ENCODE measurements at regions not wholly inside any gene's neighbourhood (a gene's known extent, or its start where the extent isn't known, plus 50 kb on each side); places are given as distances from the start of the nearest gene placed in this dataset.

DNA sequence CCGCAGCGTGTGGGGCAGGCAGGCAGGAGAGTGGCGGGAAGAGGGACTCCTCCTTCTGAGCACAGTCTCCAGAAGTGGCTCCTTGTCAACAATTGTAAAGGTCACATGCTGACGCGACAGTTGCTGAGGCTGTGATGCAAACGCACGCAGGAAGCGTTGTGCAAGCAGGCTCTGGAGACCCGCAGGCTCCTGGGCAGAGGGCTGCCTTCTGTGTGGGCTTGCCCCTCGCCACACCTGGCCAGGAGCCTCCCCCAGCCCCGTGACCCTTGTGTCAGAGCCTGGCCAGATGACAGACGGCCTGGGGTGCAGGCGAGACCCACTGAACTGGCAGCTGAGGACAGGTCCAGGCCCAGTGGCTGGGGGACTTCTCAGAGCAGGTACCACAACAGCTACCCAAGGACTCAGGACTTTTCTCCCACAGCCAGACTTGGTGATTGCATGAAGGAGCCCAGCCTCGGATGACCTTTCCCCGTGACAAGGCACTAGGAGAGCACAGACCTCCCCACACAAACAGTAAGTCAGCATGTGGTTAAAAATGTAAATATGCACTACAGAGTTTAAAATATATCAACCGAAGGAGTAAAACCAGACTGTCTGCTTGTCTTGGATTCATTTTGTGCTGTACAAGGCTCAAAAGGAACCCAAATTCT lies 222.1 kb upstream of the RREB1 start (continued):
- TF ChIP-seq MGA (IDR thresholded peaks at IDR 0.05) (peak; percentile 75), BCL6 (CRISPR knock-in tag; IDR thresholded peaks at IDR 0.05) (no peak), KHSRP (IDR thresholded peaks at IDR 0.05) (no peak), ZNF263 (CRISPR knock-in tag; IDR thresholded peaks at IDR 0.05; ENCODE audit: borderline replicate concordance) (peak; percentile 29; the same call in 1 of the 2 replicates), MEIS2 (IDR thresholded peaks at IDR 0.05; ENCODE audit: partially characterized antibody) (peak; percentile 11), GTF2A2 (tag; IDR thresholded peaks at IDR 0.05) (no peak; the same call in 1 of the 2 replicates), ERF (CRISPR knock-in tag; IDR thresholded peaks at IDR 0.05) (0 out of 2 replicates have a peak, but pooled peaks have one; percentile 57), ZNF232 (CRISPR knock-in tag; IDR thresholded peaks at IDR 0.05) (no peak), NFIC (IDR thresholded peaks at IDR 0.05) (no peak), POLR2G (IDR thresholded peaks at IDR 0.05; ENCODE audit: low read depth, low read length) (peak; percentile 49), ZNF311 (CRISPR knock-in tag; IDR thresholded peaks at IDR 0.05) (0 out of 2 replicates have a peak, but pooled peaks have one; percentile 51)
- TF ChIP-seq, protein P1, sequence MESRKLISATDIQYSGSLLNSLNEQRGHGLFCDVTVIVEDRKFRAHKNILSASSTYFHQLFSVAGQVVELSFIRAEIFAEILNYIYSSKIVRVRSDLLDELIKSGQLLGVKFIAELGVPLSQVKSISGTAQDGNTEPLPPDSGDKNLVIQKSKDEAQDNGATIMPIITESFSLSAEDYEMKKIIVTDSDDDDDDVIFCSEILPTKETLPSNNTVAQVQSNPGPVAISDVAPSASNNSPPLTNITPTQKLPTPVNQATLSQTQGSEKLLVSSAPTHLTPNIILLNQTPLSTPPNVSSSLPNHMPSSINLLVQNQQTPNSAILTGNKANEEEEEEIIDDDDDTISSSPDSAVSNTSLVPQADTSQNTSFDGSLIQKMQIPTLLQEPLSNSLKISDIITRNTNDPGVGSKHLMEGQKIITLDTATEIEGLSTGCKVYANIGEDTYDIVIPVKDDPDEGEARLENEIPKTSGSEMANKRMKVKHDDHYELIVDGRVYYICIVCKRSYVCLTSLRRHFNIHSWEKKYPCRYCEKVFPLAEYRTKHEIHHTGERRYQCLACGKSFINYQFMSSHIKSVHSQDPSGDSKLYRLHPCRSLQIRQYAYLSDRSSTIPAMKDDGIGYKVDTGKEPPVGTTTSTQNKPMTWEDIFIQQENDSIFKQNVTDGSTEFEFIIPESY (CRISPR knock-in tag; IDR thresholded peaks at IDR 0.05), result peak; percentile 54; the same call in 1 of the 2 replicates
- TF ChIP-seq, protein P2, sequence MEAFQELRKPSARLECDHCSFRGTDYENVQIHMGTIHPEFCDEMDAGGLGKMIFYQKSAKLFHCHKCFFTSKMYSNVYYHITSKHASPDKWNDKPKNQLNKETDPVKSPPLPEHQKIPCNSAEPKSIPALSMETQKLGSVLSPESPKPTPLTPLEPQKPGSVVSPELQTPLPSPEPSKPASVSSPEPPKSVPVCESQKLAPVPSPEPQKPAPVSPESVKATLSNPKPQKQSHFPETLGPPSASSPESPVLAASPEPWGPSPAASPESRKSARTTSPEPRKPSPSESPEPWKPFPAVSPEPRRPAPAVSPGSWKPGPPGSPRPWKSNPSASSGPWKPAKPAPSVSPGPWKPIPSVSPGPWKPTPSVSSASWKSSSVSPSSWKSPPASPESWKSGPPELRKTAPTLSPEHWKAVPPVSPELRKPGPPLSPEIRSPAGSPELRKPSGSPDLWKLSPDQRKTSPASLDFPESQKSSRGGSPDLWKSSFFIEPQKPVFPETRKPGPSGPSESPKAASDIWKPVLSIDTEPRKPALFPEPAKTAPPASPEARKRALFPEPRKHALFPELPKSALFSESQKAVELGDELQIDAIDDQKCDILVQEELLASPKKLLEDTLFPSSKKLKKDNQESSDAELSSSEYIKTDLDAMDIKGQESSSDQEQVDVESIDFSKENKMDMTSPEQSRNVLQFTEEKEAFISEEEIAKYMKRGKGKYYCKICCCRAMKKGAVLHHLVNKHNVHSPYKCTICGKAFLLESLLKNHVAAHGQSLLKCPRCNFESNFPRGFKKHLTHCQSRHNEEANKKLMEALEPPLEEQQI (IDR thresholded peaks at IDR 0.05), result no peak

All from K562 (cell line).